ENCODE measurements at regions not wholly inside any gene's neighbourhood (a gene's known extent, or its start where the extent isn't known, plus 50 kb on each side); places are given as distances from the start of the nearest gene placed in this dataset.

DNA sequence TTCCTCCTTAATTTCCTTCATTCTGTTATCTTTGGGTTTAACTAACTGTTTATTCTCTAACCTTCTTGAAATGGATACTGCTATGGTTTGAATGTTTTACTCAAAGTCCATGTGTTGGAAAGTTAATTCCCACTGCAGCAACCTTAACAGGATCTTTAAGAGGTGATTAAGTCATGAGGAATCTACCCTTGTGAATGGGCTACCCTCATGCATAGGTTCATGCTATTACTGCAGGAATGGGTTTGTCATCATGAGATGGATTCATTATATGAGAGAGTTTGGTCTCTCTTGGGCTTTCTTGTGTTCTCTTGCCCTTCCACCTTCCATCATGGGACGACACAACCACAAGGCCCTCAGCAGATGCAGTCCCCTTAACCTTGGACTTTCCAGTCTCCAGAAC lies 516.9 kb downstream of the ADGRL2 start:
- DNase-seq (ENCODE audit: low read depth in 4 of 4, low spot score in 2 of 4), result no peak

DNA sequence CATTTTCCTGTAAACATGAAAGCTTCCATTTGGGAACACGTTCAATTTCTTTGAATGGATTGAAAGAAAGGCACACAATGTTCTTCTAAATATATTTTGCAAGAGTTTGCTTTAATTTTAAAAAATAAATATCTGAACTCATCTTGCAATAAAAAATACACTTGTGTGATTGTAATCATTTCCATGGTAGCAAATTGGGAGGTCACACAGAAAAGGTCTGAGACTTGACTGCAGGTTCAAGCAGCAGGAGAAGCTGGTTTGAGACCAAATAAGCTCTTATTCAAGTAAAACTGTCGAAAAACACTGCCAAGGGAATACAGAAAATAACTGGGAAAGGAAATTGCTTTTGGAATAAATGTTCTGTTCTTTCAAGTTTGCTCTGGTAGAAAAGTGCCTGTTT lies 498.9 kb downstream of the ADGRL2 start:
- no peak for DNase-seq (ENCODE audit: low read depth in 4 of 4, low spot score in 2 of 4)

DNA sequence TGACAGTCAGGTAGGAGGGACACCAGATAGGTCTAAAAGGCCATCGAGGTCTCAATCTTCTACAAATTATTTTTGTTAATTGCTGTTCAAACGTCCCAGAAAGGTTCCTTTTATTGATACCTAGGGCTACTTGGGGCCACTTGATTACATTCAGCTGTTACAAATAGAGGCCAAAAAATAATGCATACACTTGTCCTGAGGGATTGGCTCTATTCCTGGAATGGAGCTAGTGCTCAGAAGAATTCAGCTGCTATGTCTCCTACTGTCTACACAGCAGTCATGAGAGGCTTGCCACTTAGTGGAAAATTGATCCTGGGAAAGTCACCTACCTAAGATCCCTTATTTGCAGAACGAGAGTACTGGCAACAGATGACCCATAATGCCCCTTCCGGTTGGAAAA lies 498.3 kb downstream of the ADGRL2 start:
- DNase-seq (ENCODE audit: low read depth in 4 of 4, low spot score in 2 of 4), result no peak

DNA sequence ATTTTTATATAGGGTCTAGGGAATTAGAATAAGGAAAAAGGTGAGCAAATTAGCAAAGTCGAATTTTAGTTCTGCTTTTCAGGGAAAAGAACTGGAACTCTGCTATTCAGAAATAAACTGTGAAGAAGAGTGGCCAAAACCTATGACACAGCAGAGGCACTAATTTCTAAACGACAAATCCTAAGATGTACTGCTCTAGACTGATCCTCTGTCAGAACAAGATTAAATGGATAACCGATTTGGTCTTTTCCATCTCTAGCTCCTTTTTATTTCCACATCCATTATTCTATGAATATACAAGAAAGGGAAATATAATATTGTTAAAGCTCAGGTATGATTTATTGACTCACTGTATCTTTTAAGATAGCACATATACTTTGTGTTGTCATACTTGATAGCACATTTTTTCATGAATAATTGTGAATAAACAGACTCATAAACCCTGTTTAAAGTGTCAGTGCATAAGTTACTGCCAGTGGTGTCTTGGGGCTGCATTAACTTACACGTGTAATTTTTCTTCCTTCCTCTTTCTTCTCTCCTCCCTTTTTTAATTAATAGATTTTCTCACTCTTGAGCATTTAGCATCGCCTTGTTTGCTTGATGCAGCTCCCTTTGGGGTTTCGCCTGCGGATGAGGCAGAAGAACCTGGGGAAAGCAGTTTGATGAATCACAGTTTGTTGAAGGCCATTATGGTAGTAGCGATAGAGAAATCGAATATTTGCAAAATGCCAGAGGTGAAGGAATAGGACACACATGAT lies 496.6 kb downstream of the ADGRL2 start:
- DNase-seq (ENCODE audit: low read depth in 4 of 4, low spot score in 2 of 4), result peak in 1 of 4 donors; percentile 6

DNA sequence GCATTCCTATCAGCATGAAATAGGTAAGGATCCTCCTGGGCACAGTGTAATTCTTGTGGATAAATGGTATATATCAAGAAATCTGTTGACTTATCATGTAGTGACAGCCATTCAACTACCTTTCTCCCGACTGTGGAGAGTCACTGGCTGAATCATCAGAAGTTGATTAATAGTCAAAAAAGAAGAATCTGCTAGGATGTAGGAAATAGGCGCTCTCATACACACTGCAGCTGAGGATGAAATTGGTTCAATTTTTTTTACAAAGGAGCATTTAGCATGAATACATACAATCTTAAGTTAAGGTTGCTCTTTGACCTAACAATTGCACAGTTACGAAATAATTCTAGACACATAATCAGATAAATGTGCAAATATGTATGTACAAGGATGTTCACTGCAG lies 486.8 kb downstream of the ADGRL2 start:
- no peak for DNase-seq (ENCODE audit: low read depth in 4 of 4, low spot score in 2 of 4)

DNA sequence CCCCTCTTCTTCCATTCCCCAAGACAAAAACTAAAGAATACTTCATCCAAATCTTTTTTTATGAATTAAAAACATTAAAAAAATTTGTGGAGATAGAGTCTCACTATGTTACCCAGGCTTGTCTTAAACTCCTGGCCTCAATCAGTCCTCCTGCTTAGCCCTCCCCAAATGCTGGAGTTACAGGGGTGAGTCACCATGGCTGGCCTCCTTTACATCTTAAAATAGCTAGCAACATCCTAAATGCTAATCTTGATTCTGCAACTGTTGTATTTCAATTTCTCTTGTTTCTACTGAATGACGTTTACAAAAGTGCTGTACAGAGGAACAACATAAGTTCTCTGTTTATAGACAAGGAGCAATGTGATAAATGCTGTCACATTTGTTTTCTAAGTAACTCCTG lies 483.5 kb downstream of the ADGRL2 start:
- no peak for DNase-seq (ENCODE audit: low read depth in 4 of 4, low spot score in 2 of 4)

DNA sequence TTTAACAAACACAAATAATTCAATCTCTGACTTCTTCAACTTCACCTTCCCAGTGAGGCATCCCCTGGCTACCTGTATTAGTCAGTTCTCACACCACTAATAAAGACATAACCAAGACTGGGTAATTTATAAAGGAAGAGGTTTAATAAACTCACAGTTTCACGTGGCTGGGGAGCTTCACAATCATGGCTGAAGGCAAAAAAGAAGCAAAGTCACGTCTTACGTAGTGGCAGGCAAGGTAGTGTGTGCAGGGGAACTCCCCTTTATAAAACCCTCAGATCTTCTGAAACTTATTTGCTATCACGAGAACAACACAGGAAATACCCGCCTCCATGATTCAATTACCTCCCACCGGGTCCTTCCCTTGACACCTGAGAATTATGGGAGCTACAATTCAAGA lies 478.5 kb downstream of the ADGRL2 start:
- no peak for DNase-seq (ENCODE audit: low read depth in 4 of 4, low spot score in 2 of 4)

DNA sequence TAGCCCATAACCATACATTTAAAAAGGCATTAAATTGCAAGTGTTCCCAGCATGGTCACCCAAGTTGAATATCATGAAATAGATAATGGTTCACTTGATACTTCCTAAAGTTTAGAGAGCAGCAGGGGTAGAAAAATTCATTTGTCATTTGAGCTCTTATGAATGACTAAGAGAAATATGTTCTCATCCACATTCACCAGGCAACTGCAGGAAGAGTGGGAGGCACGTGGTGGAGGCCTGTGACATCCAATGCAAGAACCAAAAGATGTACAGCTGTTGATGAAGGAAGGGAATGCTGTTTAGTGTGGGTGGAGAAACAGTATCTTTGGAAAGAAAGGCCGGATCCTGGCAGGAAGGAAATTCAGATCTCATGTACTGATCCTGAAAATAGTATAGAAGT lies 473.1 kb downstream of the ADGRL2 start:
- no peak for DNase-seq (ENCODE audit: low read depth in 4 of 4, low spot score in 2 of 4)

DNA sequence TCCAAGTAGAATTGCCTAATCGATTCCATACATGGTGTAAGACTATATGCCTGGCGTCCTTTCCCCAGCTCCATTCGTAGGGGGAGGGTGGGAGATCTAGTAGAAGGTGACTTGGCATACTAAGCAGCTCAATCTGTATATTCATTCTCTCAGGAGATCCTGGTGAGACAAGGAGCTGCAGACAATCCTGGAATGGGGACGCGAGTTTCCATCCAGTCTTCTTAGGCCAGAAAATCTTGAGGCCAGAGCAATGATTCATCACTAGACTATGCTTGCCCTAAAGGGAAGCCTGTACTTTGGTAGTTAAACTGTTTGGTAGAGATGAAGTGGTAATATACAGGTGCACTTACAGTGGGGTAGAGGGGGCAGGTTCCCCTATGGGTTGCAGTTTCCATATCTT lies 468.7 kb downstream of the ADGRL2 start:
- no peak for DNase-seq (ENCODE audit: low read depth in 4 of 4, low spot score in 2 of 4)

DNA sequence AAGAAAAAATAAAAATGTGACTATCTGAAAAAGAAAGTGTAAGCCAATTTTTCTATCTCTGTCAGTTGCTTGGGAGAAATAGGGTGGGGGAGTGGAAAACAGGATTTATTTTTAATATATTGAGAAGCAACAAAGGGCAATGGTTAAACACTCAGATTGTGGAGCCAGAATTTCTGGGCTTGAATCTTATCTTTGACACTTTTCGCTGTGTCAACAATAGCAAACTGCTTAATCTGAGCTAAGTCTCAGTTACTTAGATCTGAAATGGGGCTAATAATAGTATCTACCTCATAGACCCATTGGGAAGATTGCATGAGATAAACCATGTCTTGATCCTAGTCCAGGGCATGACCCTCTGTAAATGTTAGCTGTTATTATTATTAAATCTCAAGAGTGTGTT lies 468.1 kb downstream of the ADGRL2 start:
- DNase-seq (ENCODE audit: low read depth in 4 of 4, low spot score in 2 of 4), result no peak

DNA sequence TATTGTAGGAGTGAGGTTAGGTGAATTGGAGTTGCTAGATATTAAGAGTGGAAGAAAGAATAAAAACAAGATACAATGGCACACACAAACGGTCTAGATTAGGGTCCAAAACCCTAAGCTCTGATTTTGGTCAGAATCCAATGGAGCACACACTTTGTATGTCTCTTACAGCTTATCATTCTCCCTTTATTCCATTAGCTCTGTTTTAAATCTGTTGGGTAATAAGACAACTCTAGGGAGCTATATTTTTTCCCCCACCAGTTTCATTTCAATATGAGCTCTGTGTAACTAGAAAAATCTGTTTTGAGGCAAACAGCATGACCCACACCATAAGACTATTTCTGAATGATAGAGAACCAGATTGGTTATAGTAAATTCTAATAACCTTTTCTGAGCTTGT lies 465.6 kb downstream of the ADGRL2 start:
- no peak for DNase-seq (ENCODE audit: low read depth in 4 of 4, low spot score in 2 of 4)

DNA sequence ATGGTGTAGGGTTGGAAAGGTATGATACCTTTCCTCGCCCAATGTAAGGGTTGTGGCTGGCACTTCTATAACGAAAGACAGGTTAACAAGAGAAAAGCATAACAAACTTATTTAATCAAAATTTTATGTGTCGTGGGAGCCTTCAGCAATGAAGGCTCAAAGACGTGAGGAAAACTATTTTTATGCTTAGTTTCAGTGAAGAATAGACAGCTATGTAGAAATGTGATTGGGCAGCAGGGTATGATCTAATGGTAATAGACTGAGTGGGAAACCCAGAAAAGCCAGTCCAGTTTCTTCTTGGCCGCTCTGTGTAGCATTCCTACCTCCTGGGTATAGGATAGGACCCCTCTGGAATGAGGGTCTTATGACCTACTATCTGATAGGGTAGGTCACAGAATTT lies 464.7 kb downstream of the ADGRL2 start:
- DNase-seq (ENCODE audit: low read depth in 4 of 4, low spot score in 2 of 4), result no peak

DNA sequence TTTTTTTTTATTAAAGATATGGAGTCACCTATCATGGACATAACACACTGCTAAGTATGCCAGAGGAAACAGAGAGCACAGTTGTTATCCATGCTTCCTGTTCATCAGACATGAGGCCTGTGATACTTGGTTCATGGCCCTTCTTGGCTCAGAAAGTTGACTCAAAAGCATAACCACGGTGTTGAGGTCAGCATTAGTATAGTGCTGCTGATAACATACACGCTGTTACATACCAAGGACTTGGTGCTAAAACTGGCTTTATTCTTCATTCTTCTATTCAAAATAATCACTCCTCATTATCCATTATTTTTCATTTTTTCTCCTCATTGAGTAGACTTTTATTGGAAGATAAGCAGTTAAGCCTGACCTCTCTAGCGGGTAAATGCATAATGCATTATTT lies 464.1 kb downstream of the ADGRL2 start:
- no peak for DNase-seq (ENCODE audit: low read depth in 4 of 4, low spot score in 2 of 4)

DNA sequence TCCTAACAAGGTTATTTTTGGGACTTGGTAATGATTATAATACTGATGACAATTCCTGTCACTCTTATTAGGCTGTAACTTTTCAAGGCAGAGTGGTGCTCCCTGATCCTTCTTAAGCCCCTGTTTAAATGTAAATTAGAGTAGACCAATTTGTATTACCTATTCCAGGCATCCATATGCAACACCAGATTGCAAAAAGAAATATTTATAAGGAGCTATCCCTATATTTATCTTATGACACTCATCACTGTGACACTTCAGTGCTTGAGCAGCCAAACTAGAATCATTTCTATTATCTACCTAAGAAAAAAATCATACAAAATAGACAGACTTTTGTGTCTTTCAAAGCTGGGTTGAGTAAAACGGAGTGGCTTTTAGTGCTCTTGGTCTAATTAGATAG lies 462.7 kb downstream of the ADGRL2 start:
- no peak for DNase-seq (ENCODE audit: low read depth in 4 of 4, low spot score in 2 of 4)

DNA sequence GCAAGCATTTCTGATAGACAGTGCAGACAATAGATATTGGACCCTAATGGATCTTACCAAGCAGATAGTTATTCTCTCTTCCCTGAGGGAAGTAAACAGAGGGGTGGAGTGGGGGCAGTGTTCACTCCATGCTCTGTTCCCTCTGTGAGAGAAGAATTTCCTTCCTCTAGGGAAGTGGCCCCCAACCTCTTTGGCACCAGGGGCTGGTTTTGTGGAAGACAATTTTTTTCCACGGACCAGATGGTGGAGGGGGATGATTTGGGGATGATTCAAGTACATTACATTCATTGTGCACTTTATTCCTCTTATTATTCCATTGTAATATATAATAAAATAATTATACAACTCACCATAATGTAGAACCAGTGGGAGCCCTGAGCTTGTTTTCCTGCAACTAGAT lies 459.9 kb downstream of the ADGRL2 start:
- no peak for DNase-seq (ENCODE audit: low read depth in 4 of 4, low spot score in 2 of 4)

DNA sequence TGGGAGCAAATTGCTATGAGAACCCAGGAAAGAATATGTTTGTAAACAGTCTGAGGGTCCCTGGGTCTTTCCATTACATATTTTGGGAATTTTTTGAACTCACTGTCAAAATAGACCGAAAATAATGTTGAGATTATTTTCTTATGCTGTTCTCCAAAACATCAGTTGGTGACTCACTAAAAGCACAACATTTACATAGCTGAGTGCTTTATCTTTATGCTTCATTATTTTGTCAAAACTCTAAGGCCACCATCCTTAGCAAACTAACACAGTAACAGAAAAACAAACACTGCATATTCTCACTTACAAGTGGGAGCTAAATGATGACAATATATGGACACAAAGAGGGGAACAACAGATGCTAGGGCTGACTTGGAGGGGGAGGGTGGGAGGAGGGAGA lies 459.3 kb downstream of the ADGRL2 start:
- DNase-seq (ENCODE audit: low read depth in 4 of 4, low spot score in 2 of 4), result no peak

DNA sequence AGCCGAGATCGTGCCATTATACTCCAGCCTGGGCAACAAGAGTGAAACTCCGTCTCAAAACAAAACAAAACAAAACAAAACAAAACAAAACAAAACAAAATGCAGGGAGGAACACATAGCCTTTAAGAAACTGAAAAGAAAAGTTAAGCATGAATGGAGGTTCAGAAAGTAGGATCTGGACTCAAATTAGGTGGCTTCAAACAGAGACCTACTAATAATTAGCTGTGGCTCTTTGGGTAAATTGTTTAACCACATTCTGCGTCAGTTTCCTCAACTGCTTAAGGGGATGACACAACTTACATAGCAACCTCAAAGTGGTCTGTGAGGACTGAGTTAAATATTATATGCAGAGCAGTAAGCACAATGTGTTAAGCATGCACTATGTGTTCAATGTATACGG lies 458.2 kb downstream of the ADGRL2 start:
- DNase-seq (ENCODE audit: low read depth in 4 of 4, low spot score in 2 of 4), result no peak

DNA sequence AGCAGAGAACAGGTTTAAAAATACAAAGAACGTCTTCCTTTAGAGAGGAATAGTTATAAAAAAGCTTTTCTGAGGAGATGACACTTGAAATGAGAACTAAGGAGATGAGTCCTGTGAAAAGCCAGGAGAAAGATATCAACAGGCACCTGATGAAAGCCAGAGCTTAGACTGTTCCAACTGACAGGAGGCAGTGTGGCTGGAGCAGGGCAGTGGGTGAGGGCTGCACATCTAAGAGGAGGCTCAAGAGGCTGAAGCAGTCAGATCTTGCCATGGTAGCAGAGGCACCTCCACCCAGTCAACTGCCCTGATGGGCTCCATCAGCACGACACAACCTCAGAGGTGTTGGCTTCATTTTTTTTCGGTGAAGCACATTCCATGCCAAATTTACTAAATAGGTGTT lies 445.3 kb downstream of the ADGRL2 start:
- DNase-seq (ENCODE audit: low read depth in 4 of 4, low spot score in 2 of 4), result no peak

DNA sequence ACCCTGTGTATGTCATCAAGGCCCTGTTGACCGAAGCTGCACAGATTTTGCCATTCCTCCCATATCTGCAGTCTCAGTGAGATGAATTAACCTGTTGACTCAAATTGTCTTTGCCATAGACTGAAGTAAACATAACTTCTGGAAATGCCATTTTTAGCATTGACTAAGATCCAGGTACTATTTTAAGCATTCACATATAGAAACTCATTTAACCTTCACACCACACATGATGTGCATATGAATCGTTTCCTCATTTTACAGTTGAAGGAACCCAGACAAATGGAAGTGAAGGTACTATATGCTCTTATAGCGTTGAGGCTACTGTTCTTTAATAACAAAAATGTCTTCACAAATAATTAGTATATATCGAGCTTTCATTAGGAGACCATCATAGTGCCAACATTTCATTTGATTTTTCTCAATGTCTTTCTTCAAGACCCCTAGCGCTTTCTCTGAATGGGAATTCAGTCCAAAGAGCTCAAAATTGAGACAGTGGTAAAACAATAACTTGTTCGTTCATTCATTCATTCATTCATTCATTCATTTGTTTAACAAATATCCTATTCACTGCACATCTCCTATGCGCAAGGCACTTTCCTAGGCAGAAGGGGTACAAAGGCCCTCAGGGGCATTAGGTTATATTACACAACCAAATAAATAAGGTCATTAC lies 444.7 kb downstream of the ADGRL2 start:
- no peak for DNase-seq (ENCODE audit: low read depth in 4 of 4, low spot score in 2 of 4)

DNA sequence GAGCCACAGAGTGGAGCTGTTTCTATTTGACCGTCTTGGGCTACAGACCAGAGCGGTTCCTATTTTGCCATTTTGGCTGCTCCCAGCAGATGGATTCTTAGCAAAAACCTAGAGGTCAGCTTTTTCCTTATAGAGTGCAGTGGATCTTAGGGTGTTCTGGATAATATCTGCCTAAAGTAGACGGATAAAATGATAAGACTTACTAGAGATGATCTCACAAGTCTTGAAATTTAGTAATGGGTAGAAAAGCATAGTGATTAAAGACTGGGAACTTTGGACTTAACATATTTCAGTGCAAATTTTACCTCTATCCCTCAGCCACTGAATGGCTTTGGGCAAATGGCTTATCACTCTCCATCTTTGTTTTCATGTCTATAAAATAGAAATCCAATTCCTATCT lies 439.8 kb downstream of the ADGRL2 start:
- DNase-seq (ENCODE audit: low read depth in 4 of 4, low spot score in 2 of 4), result no peak

DNA sequence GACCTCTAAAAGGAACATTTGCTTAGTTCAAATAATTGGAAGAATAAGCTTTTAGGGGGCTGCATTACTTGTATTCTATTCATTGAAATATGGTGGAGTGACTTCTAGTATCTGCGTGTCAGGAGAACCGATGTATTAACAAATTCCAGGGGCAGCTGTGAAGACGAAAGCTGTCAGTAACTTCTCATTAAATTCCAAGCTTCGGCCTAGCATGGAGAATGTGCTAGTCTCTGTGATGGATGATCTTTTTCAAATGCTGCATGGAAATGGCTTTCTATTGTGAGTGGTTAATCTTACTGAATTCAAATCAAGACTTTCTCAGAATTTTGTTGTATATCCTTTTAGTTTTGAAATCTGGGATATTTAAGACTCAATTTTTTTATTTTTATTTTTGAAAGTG lies 429.9 kb downstream of the ADGRL2 start:
- DNase-seq (ENCODE audit: low read depth in 4 of 4, low spot score in 2 of 4), result no peak

DNA sequence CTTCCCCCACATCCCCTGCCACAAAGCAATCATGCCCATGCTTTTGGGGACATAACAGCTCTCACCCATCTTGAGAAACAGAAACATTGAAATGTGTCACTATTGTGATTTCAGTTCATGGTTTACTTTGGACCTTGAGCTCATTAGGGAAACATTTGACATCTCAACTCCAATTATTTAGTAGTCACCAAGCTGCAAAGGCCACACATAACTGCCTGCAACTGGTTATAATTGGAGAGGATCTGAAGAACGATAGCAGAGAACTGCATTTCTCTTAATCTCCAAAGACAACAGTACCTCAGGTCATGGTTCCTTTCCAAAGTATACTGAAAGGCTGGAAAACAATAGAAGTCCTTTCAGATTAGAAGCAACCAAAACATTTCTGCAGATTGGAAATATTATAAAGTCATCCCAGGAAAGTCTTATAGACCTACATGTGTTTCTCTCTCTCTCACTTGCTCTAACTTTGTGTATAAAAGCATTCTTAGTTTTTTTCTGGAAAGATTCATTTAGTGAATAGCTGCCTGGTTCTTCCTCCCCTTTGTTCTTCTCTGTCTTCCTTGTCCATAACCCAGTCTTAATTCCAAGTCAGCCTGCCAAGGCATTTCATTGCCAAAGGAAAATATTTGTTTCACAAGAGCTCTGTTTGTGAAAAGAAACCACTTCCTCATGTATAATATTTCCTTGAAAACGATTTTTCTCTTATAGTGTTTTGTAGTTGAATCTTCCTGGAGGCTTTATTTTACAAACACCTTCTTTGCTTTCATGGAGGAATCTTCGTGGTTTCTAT lies 426.8 kb downstream of the ADGRL2 start:
- no peak for DNase-seq (ENCODE audit: low read depth in 4 of 4, low spot score in 2 of 4)
